OCI-LY1 (cell line): ENCODE measurements at regions not wholly inside any gene's neighbourhood (a gene's known extent, or its start where the extent isn't known, plus 50 kb on each side); places are given as distances from the start of the nearest gene placed in this dataset.

Source experiments
- H2AFZ ChIP-seq: fragments of 200-600 bp; sonication (generic), shearing (Covaris generic); 2 replicates; pipeline ENCODE4 v1.6.0; 2014; ENCODE audit warnings: antibody characterized with exemption, mild to moderate bottlenecking, low read length
- H3F3A ChIP-seq: fragments of 200-600 bp; sonication (generic), shearing (Covaris generic); 2 replicates; pipeline ENCODE4 v1.6.0; 2014; ENCODE audit warnings: mild to moderate bottlenecking, antibody characterized with exemption, low read length, moderate library complexity; ENCODE audit not compliant: insufficient read depth
- H3K27ac ChIP-seq: fragments of 200-600 bp; sonication (generic); 2 replicates; pipeline ENCODE4 v1.5.1; 2014; ENCODE audit warnings: low read length, mixed run types, mild to moderate bottlenecking, low read depth; ENCODE audit not compliant: poor library complexity, severe bottlenecking
- H3K27me3 ChIP-seq: fragments of 200-600 bp; sonication (generic); 2 replicates; pipeline ENCODE4 v1.6.0; 2014; ENCODE audit warnings: antibody characterized with exemption, mild to moderate bottlenecking, low read length, moderate library complexity; ENCODE audit not compliant: insufficient read depth
- H3K36me3 ChIP-seq: fragments of 200-600 bp; sonication (generic); 2 replicates; pipeline ENCODE4 v1.6.1; 2014; ENCODE audit warnings: mild to moderate bottlenecking, antibody characterized with exemption, low read length, moderate library complexity, mixed read lengths; ENCODE audit not compliant: insufficient read depth
- H3K4me1 ChIP-seq: fragments of 200-600 bp; sonication (generic); 2 replicates; pipeline ENCODE4 v1.5.1; 2014; ENCODE audit warnings: mild to moderate bottlenecking, low read length, moderate library complexity; ENCODE audit not compliant: insufficient read depth, severe bottlenecking
- H3K4me2 ChIP-seq: fragments of 200-600 bp; sonication (generic), shearing (Covaris generic); 2 replicates; pipeline ENCODE4 v1.6.1; 2014; ENCODE audit warnings: low read length
- H3K4me3 ChIP-seq: fragments of 200-600 bp; sonication (generic); 2 replicates; pipeline ENCODE4 v1.5.1; 2014; ENCODE audit warnings: low read length, low read depth, mild to moderate bottlenecking, mixed read lengths; ENCODE audit not compliant: poor library complexity, severe bottlenecking
- H3K79me2 ChIP-seq: fragments of 200-600 bp; shearing (Covaris generic); 2 replicates; pipeline ENCODE4 v1.6.1; 2016; ENCODE audit warnings: mixed run types, low read length, mixed read lengths; ENCODE audit not compliant: insufficient read depth
- H3K9ac ChIP-seq: fragments of 200-600 bp; sonication (generic), shearing (Covaris generic); 2 replicates; pipeline ENCODE4 v1.6.1; 2014; ENCODE audit warnings: mild to moderate bottlenecking, low read length, mixed read lengths
- H3K9me2 ChIP-seq: fragments of 200-600 bp; sonication (generic), shearing (Covaris generic); 2 replicates; pipeline ENCODE4 v1.6.1; 2014; ENCODE audit warnings: low read depth, mild to moderate bottlenecking, low read length, mixed read lengths
- H3K9me3 ChIP-seq: fragments of 200-600 bp; shearing (Covaris generic); 2 replicates; pipeline ENCODE4 v1.6.1; 2014; ENCODE audit warnings: low read length, mixed read lengths
- H4K20me1 ChIP-seq: fragments of 200-600 bp; sonication (generic), shearing (Covaris generic); 2 replicates; pipeline ENCODE4 v1.6.0; 2016; ENCODE audit warnings: mild to moderate bottlenecking, low read length; ENCODE audit not compliant: insufficient read depth
- EZH2 ChIP-seq: fragments of 200-600 bp; sonication (generic), shearing (Covaris generic); IDR thresholded peaks from 2 replicates; pipeline ENCODE4 v1.8.0; 2017; ENCODE audit warnings: borderline replicate concordance, mixed run types, mild to moderate bottlenecking, antibody characterized with exemption, low read length, moderate library complexity, mixed read lengths
- TF ChIP-seq, protein P1 (sequence below): fragments of 200-600 bp; sonication (generic), shearing (Covaris generic); IDR thresholded peaks from 2 replicates; pipeline ENCODE4 v1.5.1; 2017; ENCODE audit warnings: mild to moderate bottlenecking, antibody characterized with exemption, low read length, moderate library complexity, mixed read lengths

DNA sequence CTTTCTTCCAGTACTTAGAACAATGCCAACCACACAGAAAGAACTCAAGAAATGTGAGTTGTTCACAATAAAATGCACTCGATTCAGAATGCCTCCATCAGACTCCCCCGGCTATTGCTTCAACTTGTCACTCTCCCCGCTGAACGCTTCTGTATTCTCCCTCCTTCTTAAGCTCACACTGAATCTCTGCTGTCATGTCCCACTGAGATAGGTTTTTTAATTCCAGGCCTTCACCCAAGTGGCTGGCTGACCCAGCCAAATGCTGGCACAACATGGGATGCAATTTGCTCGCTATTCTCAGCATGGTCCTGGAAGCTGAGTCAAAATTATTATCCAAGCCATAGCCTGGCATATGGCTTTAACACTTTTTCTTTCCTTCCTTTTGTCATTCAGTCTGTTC lies 76.8 kb upstream of the SERP2 start:
- TF ChIP-seq, protein P1, sequence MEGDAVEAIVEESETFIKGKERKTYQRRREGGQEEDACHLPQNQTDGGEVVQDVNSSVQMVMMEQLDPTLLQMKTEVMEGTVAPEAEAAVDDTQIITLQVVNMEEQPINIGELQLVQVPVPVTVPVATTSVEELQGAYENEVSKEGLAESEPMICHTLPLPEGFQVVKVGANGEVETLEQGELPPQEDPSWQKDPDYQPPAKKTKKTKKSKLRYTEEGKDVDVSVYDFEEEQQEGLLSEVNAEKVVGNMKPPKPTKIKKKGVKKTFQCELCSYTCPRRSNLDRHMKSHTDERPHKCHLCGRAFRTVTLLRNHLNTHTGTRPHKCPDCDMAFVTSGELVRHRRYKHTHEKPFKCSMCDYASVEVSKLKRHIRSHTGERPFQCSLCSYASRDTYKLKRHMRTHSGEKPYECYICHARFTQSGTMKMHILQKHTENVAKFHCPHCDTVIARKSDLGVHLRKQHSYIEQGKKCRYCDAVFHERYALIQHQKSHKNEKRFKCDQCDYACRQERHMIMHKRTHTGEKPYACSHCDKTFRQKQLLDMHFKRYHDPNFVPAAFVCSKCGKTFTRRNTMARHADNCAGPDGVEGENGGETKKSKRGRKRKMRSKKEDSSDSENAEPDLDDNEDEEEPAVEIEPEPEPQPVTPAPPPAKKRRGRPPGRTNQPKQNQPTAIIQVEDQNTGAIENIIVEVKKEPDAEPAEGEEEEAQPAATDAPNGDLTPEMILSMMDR, result no peak
- no peak for TF ChIP-seq EZH2
- no peaks in the 10 kb centered on the region for H4K20me1 ChIP-seq
- no peaks in the 10 kb centered on the region for H3F3A ChIP-seq
- H3K36me3 ChIP-seq, result no peaks in the 10 kb centered on the region; the same call in 1 of the 2 replicates
- no peaks in the 10 kb centered on the region for H3K79me2 ChIP-seq
- no peaks in the 10 kb centered on the region for H3K9me2 ChIP-seq
- H3K27me3 ChIP-seq, result peaks cover 5% of the 10 kb centered on the region; the same call in 1 of the 2 replicates
- no peak overlapping the region for H3K27ac ChIP-seq
- H3K4me1 ChIP-seq, result no peaks in the 10 kb centered on the region
- no peak overlapping the region for H3K9ac ChIP-seq
- no peak overlapping the region for H3K4me2 ChIP-seq
- no peak overlapping the region for H3K4me3 ChIP-seq
- peaks cover 11% of the 10 kb centered on the region for H3K9me3 ChIP-seq
- H2AFZ ChIP-seq, result no peak overlapping the region

DNA sequence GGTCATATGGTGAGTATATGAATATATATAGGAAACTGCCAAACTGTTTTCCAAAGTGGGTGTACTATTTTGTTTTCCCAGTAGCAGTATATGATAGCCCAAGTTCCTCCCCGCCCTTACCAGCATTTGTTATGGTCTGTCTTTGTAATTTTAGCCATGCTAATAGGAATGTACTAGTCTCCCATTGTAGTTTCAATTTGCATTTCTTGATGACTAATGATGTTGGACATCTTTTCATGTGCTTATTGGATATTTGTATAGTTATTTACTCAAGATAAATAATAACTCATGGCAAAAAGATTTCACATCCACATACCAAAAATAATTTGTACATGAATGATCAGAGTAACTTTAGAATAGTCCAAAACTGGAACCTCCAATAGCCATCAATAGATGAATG lies 75.3 kb upstream of the SERP2 start:
- Histone ChIP-seq H2AFZ (no peak overlapping the region), H3K4me3 (no peak overlapping the region), H3K36me3 (no peaks in the 10 kb centered on the region), H3K4me2 (no peak overlapping the region), H3K9me2 (no peaks in the 10 kb centered on the region), H4K20me1 (no peaks in the 10 kb centered on the region), H3K27ac (no peak overlapping the region), H3K9me3 (no peaks in the 10 kb centered on the region; the same call in 1 of the 2 replicates), H3K4me1 (no peaks in the 10 kb centered on the region), H3K27me3 (peaks cover 4% of the 10 kb centered on the region; the same call in 1 of the 2 replicates), H3K79me2 (no peaks in the 10 kb centered on the region), H3F3A (no peaks in the 10 kb centered on the region), H3K9ac (no peak overlapping the region)
- no peak for TF ChIP-seq EZH2
- TF ChIP-seq, protein P1, result no peak

DNA sequence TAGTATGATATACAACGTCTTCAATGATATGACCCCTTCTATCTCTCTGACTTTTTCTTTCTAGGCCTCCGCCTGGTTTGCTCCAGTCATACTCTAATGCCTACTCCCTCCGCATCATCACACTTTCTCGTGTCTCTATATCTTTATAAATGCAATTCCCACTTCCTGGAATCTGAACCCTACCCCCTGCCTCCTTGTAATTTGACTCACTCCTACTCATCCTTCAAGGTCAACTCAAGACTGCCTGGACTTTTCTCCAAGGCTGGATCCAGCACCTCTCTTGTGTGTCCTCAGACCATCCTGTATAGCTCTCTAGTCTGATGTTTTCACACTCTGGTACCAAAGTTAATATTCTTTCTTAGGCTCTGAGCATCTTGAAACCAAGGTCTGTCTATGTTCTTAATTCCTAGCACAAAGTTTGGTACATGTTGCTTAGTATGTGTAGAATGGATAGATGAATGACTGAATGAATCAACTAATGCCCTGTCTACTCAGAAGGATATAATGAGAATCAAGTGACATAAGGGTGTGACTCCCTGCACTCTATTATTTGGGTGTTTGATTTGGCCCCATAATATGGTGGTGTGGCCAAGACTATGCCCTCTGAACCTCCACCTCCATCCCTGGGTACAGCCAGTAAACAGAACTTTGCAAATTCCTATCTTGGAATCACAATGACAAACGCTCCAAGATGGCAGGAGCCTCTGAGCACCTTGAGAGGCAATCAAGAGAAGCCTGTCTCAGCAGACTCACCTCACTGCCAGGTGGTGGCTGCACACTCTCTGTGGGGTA lies 74.3 kb upstream of the SERP2 start:
- Histone ChIP-seq H3F3A (no peaks in the 10 kb centered on the region), H3K4me2 (no peak overlapping the region), H3K79me2 (no peaks in the 10 kb centered on the region), H3K27ac (no peak overlapping the region), H3K4me1 (no peaks in the 10 kb centered on the region), H3K9me2 (no peaks in the 10 kb centered on the region), H3K36me3 (no peaks in the 10 kb centered on the region), H4K20me1 (no peaks in the 10 kb centered on the region), H3K9ac (no peak overlapping the region), H3K4me3 (no peak overlapping the region), H2AFZ (no peak overlapping the region), H3K27me3 (peaks cover 4% of the 10 kb centered on the region; the same call in 1 of the 2 replicates), H3K9me3 (no peaks in the 10 kb centered on the region)
- no peak for TF ChIP-seq EZH2
- TF ChIP-seq, protein P1, result no peak
